LHCN-M2 (cell line): ENCODE measurements at regions not wholly inside any gene's neighbourhood (a gene's known extent, or its start where the extent isn't known, plus 50 kb on each side); places are given as distances from the start of the nearest gene placed in this dataset.
"Not testable (repeated sequence)": the region's sequence is repeated elsewhere in the genome, so short reads cannot be mapped to it uniquely, and the experiment has no call there.

Source experiments
- DNase-seq: peaks from one replicate; pipeline ENCODE4 v3.0.0-alpha.2; 2012; ENCODE audit warnings: low read depth

- no peak for DNase-seq
Observed at GRCh38 chrX:145393702-145394235, 146.5 kb downstream of the SPANXN1 start.

GRCh38 chrX:145394344-145394743 lies 147.0 kb downstream of the SPANXN1 start:
- no peak for DNase-seq

- DNase-seq = no peak
Observed at GRCh38 chrX:145396612-145397011, 149.3 kb downstream of the SPANXN1 start.

GRCh38 chrX:145405012-145405411 lies 157.7 kb downstream of the SPANXN1 start:
- DNase-seq = peak; percentile 9

DNA sequence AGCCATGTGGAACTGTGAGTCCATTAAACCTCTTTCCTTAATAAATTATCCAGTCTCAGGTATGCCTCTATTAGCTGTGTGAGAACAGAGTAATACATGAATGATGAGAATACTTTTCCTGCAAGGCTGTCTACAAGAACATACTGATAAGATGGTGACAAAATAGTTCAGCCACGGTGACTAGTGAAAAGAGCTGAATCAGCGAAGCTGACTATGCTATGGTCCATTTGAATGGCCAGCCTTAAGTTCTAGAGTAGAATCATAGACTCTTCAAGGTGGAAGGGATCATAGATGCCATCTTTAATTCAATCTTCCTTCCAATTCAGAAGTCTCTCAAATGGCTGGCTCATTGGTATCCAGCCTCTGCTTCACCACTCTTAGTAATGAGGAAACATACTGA lies 163.3 kb downstream of the SPANXN1 start:
- DNase-seq = no peak

DNA sequence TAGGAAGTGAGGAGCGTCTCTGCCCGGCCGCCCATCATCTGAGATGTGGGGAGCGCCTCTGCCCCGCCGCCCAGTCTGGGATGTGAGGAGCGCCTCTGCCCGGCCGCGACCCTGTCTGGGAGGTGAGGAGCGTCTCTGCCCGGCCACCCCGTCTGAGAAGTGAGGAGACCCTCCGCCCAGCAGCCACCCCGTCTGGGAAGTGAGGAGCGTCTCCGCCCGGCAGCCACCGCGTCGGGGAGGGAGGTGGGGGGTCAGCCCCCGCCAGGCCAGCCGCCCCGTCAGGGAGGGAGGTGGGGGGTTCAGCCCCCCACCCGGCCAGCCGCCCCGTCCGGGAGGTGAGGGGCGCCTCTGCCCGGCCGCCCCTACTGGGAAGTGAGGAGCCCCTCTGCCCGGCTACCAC lies 188.9 kb downstream of the SPANXN1 start:
- not testable (repeated sequence) for DNase-seq

GRCh38 chrX:145464650-145465049 lies 217.3 kb downstream of the SPANXN1 start:
- no peak for DNase-seq

DNA sequence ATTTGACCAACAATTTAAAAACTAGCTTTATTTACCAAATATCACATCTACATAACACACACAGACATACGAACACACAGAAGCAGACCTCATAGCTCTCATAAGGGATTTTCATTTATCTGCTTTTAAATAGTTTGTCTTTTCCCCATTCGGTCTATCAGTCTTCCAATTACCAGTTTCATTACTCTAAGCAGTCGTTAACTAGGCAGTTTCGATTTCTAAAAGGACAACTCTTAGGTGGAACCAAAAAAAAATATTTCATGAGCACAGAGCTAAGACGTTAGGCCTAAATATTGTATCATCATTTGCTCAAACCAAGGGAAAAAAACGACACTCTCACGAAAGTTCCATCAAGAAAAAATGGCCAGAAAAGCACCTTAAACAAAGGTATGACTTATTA lies 228.4 kb downstream of the SPANXN1 start:
- DNase-seq = no peak

GRCh38 chrX:145484740-145485139 lies 237.4 kb downstream of the SPANXN1 start:
- no peak for DNase-seq

DNA sequence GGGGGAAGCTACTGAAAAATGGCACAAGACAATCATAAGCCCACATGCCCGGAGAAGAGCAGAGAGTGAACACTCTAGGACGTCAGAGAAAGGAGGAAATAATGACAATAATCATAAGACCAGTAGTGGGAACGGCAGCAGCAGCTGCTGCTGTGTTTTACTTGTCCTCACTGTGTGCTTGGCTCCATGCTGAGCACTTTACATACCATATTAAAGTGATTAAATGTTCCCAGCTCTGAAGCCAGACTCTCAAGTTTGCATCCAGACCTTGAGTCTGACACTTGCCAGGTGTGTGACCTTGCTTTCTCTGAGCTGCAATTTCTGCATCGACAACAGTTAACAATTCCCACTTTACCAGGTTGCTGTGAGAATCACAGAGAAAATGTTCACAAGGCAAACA lies 255.4 kb downstream of the SPANXN1 start:
- no peak for DNase-seq

- DNase-seq = no peak
Observed at GRCh38 chrX:145506214-145506613, 258.9 kb downstream of the SPANXN1 start.

DNA sequence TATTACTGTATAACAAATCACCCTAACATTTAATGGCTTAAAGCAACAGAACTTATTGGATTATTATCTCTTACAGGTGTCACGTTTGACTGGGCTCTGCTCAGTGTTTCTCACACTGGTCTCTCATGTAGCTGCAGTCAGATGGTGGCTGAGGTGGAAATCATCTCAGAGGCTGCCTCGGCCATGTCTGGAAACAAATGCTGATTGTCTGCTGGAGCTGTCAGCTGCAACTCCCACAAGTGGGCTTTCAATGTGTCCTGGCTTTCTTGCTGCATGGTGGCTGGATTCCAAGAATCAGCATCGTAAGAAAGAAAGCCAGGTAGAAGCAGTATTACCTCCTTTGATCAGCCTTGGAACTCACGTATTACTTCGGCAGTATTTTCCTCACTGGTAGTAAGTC lies 277.6 kb downstream of the SPANXN1 start:
- DNase-seq = no peak

DNA sequence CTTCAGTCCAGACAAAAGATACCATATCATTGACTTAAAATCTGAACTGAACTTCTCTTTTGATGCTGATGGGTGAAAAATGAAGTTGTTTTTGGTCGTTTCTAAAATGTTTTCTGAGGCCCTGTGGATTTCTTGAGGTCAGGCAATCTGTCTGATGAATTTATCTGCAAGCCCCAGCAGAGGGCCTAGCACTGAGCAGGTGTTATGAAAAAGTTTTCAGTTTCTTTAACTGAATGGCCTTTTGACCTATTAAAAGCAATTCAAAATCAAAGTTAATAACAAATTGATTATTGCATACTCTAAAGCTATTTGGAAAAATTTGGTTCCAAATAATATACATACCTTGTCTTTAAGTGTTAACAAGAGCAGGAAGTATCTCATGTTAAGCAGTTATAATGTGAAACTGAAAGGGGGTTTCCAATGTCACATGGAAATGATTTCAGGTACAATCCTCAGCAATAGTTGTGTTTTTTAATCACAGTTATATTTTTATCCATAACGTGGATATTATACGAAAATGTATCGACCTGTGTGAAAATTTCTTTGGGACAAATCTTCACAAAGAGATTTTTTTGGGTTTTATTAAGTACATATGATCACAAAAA lies 285.0 kb downstream of the SPANXN1 start:
- DNase-seq = no peak

DNA sequence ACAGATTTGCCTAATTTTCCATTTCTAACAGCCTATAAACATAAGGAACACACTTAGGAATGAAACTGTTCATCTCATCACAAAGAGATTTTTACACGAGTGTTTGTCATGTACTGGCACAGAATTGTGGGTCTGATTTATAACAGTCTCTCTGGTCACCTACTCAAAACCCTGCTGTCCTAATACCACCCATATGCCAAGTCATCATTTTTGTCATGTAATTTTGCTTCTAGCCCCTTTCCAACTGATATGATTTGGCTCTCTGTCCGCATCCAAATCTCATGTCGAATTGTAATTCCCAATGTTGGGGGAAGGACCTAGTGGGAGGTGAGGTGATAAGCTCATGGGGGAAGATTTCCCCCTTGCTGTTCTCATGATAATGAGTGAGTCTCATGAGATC lies 284.1 kb upstream of the SLITRK2 start:
- no peak for DNase-seq

DNA sequence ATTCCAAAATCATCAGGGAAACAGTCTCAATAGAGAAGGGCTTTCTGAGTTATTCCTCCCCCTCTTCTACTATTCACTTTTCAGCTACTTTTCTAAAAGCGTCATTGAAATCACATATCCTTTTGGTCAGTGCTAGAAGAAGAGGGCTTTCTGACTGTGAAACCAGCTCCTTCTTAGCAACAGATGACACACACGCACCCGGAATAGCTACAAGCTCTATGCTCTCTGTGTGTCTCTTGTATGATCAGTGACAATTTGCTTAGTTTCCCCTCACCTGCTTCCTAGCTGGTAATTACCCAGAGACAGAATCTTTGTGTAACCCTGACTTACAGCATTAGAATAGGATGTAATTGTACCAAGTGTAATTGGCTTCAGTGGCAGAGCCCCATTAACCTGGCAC lies 268.1 kb upstream of the SLITRK2 start:
- no peak for DNase-seq

DNA sequence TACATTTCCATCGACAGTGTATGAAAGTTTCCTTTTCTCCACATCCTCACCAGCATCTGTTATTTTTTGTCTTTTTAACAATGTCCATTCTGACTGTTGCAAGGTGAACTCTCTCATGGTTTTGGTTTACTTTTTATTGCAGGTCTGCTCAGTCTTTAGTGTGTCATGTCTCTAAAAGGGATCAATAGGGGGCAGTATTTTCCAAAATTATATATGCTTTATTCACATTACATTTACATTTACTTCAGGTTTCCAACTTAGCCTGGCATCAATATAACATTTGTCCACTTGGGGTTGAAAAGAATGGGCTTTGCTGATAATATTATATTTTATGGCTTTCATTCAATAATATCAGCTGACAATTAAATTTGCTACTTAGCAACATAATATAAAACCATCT lies 265.0 kb upstream of the SLITRK2 start:
- DNase-seq = peak; percentile 0

DNA sequence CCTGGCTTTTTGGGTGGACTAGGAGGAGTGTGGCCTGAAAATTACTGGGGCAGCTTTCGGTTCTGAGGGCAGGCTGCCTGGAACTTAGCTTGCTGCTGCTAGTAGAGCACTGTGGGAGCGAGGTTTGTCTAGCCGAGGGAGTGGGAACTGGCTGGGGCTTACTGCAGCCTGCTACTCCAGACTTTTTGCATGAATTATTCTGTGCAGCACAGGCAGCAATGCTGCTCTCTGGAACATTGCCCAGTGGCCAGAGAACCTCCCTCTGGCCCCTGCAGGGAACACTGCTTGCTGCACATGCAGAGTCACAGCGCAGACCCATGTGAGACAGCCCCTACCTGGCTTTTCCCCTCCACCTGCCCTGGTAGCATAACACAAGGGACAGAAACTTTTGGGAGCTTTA lies 263.9 kb upstream of the SLITRK2 start:
- DNase-seq = no peak

DNA sequence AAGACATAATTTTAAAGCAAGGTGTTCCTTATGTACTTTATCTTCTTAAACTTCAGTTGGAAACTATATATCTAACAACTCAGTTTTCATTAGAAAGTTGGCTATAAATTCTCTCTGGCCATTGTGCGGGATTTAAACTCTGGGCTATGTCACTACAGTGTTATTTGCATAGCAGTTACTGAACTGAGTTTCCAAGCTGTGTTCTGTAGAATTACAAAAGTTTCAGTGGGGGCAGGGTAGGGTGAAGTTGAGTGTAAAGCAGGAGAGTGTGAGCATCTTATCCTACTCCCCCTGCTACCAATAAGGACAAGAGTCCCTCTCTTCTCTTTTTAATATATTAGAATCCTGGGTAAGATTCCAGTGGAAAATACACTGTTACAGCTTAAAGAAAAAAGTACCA lies 254.5 kb upstream of the SLITRK2 start:
- no peak for DNase-seq

DNA sequence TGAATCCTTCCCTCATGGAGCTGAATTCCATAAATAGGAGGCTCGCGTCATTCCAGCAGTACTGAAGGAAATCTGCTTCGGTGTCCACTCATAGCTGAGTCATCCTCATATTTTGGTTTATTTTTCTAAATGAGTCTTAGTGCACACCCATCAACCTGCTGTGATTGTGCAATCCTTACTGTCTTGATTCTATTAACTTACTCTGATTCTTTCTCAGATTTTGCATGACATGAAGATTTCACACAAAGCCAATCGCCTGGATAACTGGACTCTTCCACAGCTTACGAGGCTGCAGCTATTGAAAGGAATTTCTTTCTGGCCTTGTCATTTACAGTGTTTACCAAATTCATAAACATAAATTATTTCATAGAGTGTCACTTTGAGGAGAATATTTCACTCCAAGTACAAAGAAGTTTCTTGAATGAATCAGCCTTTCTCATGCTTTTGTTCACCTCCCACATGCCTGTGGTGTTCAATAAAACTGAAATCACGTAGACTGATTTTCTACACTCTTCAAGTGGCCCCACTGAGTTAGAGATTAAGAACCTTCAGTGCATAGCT lies 207.6 kb upstream of the SLITRK2 start:
- DNase-seq = peak; percentile 86

GRCh38 chrX:145613894-145614293 lies 203.7 kb upstream of the SLITRK2 start:
- no peak for DNase-seq

DNA sequence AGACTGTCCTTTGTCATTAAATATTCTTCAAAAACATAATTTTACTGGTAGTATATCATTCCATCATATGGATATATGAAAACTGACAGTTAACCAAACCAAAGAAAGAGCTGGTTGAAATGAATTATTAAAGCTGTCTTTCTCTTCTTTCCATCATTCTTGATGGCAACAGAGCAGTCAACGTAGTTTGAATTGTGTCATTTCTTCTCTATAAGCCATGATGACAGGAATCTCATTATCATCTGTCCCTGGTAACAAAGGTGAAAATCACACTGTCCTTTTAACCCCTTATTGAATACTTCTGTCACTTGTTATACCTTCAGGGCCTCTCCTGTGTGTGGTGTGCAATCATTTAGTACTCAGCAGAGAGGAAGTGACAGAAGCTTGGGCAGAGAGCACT lies 197.0 kb upstream of the SLITRK2 start:
- no peak for DNase-seq

DNA sequence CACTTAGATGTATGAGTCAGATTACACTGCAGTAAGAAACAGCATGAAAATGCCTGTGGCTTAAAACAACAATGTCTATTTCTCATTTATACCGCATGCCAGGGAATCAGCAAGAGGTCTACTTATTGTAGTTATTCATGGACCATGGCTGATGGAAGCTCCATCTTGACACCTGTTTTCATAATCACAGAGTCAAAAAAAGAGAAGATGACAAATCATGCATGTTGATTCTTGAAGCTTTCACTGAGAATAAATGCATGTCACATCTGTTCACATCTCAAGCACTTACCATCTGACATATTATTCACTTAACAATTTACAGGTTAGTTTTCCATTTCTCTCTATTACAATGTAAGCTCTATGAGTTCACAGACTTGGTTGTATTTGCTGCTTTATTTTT lies 194.2 kb upstream of the SLITRK2 start:
- no peak for DNase-seq

DNA sequence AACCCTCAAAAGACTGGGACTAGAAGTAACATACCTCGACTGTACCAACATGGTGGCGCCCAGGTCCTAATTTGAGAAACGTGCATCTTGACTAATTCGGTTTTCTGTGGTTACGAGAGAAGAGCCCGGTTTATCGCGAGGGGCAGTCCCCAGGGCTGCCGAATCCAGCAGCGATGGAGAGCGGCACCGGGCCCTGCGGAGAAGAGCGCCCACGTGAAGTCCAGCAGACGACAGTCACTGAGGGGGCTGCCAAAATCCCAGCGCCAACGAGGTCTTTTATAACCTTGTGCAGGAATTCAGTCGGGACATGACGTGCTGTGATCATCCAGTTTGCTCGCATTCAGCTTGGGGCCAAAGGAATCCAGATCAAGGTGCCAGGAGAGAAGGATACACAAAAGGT lies 187.5 kb upstream of the SLITRK2 start:
- no peak for DNase-seq
